ENCODE measurements at regions not wholly inside any gene's neighbourhood (a gene's known extent, or its start where the extent isn't known, plus 50 kb on each side); places are given as distances from the start of the nearest gene placed in this dataset.

GRCh38 chr5:61737301-61737963 is 405.4 kb downstream of the ZSWIM6 start:
- DNase-seq (ENCODE audit: low read depth in 3 of 3), result no peak

GRCh38 chr5:61737964-61738340 is 405.9 kb downstream of the ZSWIM6 start:
- no peak for DNase-seq (ENCODE audit: low read depth in 3 of 3)

DNA sequence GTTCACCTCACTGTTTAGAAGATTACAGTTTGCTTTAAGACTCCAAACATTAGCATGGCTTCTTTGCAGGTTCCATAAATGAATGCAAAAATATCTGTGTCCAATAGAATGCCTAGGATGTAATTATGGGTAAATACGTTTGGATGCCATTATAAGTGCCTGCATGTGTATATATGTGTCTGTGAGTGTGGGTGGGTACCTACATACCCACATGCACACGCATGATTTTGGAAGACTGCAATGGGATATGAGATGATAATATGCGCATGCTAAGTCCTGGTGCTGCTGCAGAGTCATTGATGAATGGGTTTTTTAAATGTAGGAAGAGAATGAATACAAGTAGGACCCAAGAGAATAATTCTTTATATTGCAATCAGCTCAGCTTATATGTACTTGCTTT is 406.4 kb downstream of the ZSWIM6 start:
- no peak for DNase-seq (ENCODE audit: low read depth in 3 of 3)

GRCh38 chr5:61744690-61745619 is 412.9 kb downstream of the ZSWIM6 start:
- DNase-seq (ENCODE audit: low read depth in 3 of 3), result no peak

GRCh38 chr5:61746831-61747575 is 414.9 kb downstream of the ZSWIM6 start:
- DNase-seq (ENCODE audit: low read depth in 3 of 3), result no peak

DNA sequence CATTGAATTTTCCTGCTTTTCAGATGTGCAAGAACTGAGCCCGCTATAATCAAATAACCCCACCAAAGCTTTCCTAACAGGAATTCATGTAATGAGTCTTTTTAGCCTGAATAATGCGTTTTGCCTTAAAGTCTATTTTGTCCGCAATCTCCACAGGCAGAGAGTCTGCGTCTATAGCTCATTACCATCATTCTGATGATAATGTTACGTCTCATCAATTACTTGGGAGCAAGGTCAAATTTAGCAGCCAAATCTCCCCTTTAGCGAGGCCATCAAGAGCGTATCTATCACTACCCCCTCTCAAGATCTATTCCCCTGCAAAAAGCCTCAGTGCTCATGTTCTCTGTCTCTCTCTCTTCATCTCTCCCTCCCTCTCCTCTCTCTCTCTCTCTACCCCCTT is 416.1 kb downstream of the ZSWIM6 start:
- DNase-seq (ENCODE audit: low read depth in 3 of 3), result no peak

DNA sequence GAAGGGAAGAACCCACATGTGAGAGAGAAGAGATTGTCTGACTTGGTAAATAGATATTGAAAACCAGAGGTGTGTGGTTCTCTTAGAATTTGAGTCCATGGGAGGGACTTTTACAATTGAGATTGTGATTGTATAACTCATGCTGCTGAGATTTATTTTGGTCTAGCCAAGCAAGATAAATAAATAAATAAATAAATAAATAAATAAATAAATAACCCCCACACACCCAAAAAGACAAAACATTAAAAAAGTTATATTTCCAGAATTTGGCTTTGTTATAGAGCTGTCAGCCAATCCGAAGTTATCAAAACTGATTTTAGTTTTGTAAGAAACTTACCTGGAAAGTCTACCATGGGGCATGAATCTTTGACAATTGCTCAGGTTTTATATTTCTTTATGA is 416.6 kb downstream of the ZSWIM6 start:
- no peak for DNase-seq (ENCODE audit: low read depth in 3 of 3)

- DNase-seq (ENCODE audit: low read depth in 3 of 3), result no peak
Measured at GRCh38 chr5:61752588-61752987, 420.5 kb downstream of the ZSWIM6 start.

DNA sequence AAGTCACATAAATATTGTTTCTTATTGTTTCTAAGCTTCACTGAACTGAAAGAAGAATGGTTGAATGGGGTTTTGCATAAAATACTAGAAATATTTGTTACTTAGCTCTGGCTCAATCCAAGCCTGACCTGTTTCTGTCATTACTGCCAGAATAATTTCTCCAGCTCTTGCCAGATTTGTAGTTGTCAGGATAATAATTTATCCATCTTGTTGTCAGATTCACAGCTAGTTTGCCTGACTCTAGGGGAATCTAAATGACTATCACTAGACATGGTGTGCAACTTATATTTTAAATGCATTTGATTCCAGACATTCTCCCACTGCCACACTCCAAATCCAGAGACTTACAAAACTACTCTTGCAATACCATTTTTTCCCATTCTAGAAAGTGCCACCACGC is 422.7 kb downstream of the ZSWIM6 start:
- no peak for DNase-seq (ENCODE audit: low read depth in 3 of 3)

DNA sequence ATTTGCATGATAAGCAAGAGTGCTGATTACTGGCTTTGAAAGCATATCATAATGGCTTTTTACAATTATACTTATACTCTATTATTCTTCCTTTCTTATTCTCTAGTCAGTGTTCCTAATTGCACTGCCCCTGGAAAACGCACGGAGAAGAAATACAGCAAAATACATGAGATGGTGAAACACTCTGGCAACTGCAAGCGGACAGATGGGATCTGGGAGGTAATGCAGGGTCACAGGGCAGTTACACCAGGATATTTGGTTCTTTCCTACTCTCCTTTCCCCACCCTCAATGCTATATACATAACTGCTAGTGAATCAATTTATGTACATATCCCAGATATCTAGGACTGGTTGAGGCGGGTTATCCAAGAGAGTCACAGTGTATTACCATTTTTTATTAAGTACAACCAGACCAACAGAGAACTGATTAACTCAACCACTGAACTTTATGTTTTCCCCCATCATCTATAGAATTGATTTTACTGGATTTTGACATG is 423.7 kb downstream of the ZSWIM6 start:
- DNase-seq (ENCODE audit: low read depth in 3 of 3), result no peak

GRCh38 chr5:61758711-61759110 is 426.7 kb downstream of the ZSWIM6 start:
- no peak for DNase-seq (ENCODE audit: low read depth in 3 of 3)

DNA sequence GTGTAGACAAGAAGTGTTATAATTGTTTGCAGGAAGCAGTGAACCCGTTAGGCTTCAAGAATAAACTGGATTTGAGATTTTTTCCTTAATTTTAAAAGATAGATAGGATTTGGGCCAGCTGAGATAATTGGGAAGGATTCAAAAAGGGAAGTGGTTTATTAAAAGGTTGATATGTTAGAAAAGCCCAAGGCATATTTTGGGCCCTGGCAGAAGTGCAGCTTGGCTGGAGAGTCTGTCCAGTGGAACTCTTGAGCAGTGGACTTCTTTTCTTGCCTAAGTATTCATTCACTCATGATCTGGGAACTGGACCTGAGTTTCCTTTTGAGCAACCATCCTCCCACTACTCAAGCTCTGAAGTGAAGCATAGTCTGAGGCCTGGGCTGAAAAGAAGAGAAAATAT is 433.4 kb downstream of the ZSWIM6 start:
- DNase-seq (ENCODE audit: low read depth in 3 of 3), result no peak

DNA sequence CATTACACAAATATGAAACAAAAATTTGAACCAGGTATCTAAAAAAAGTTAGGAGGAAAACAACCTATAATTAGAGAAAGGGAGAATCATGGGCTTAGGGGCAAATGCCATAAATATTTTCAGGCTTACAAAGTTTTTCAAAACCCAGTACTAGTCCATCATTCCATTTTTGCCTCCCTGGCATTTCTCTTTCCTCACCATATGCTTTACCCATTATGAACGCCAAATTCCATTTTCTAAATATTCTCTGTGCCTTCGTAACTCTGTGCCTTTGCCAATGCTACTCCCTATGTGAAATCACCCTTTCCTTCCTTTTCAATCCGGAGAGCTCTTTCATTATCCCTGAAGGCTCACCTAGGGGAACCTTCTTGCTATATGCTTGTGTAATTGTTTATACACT is 434.1 kb downstream of the ZSWIM6 start:
- no peak for DNase-seq (ENCODE audit: low read depth in 3 of 3)

DNA sequence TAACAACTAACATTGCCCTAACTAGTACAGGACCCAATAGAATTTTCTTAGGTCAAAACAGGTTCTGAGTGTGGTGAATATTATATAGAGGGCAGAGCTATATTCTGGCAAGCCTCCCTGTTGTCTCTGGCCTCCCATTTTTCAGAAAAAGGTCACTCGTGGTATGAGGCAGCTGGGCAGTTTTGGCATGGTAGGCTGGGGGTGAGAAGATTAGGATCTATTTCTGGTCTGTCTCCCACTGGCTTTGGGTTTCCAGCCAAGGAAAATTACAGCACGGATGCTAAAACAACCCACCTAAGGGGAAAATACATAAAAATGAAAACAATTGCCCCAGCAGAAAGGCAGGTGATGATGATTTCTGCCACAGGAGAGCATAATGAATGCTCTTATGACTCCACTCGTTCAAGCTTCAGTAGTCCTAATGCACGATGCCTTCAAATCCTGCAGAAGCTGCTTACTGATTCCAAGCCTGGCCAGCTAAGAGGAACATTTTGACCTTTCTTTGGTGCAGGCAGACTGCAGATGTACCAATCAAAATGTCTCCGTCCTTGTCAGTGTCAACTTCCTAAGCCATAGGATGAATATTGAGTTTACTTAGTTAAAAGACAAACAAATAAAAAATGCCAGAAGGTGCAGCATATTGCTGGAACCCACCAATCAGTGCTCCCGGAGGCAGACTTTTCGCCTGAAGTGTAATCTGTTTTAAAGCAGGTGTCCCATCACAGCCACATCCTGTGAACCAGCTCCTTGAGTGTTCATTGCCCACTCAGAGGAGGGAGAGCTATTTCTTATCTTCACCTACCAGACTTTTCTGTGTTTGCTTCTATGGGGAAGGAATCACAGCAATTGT is 435.4 kb downstream of the ZSWIM6 start:
- DNase-seq (ENCODE audit: low read depth in 3 of 3), result no peak

DNA sequence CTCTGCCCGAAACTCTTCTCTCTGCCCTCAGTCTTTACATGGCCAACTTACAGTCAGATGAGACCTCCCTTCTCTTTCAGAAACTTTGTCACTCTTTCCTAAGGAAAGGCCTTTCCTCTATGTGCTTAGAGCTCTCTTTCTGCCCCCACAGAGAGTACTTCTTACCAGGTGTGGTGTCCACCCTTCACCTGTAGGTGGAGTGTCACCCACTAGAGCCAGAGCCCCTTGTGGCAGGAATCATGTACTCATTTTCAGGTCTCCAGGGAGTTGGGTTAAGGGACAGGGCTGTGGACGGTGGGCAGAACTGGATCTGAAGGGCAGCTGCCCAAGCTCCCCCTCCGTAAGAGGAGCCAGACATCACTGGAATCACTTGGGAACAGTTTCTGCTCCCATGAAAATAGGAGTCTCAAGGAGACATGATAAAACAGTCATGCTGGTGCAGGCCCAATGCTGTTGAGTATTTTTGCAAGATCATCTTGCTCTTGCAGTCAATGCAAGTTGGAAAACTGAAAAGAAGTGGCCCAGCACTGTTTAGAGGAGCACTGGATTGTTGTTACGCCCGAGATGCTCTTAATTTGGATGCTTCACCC is 436.7 kb downstream of the ZSWIM6 start:
- no peak for DNase-seq (ENCODE audit: low read depth in 3 of 3)

DNA sequence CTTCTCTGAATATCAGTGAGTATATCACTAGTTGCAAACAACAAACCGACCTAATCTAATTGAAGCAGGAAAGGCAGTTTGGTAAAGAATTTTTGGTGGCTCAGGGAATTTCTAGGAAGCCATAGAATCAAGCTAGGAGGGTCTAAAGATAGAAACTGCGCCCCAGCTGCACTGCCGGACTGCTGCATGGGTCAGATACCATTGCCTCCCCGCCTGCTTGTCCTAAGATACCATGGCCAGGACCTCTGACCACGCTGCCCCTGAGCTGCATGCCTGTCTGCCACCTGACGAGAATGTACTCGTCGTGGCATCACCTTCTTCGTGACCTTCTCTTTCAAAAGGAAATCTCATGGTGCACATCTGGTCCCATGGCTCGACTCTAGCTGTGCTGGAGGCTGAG is 439.0 kb downstream of the ZSWIM6 start:
- no peak for DNase-seq (ENCODE audit: low read depth in 3 of 3)

GRCh38 chr5:61771808-61772207 is 439.8 kb downstream of the ZSWIM6 start:
- DNase-seq (ENCODE audit: low read depth in 3 of 3), result no peak

- DNase-seq (ENCODE audit: low read depth in 3 of 3), result no peak
Measured at GRCh38 chr5:61775901-61776300, 443.8 kb downstream of the ZSWIM6 start.

- DNase-seq (ENCODE audit: low read depth in 3 of 3), result no peak
Measured at GRCh38 chr5:61777292-61777691, 445.2 kb downstream of the ZSWIM6 start.

DNA sequence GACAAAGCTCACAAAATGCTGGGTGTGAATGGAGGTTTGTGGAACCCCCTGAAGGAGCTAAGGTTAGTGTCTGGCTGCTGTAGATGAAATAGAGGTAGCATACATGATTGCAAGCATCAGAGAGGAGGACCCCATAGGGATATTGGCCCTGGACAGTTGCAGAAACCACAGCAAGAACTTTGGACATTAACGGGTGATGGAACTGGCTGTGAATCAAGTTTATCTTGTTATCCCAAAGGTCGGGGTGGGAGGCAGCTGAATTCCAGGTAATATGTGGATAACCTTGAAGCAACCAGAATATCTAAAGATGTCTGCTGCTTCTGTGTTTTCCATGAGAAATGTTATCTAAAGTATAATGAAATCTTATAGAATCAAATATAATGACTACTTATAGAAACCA is 447.7 kb downstream of the ZSWIM6 start:
- DNase-seq (ENCODE audit: low read depth in 3 of 3), result no peak

DNA sequence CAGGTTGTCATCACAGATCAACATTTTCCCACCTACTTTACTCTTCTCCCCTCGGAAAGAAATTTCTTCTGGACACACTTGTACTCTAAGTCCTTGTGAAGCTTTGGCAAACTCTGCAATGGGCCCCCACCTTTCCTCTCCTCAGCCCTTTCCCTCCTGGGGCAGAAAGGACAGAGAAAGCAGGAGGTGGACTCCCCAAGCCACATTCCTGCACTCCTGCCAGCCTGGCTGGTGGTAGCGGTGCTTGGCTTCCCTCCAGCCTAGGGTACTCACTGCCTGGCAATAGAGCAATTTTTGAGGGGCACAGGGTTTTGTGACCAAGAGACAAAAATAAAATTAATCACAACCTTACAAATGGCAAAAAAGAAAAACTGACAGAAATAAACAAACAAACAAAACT is 451.4 kb downstream of the ZSWIM6 start:
- no peak for DNase-seq (ENCODE audit: low read depth in 3 of 3)

Data from stimulated activated CD4-positive, alpha-beta T cell treated with anti-CD3 and anti-CD28 coated beads, TNF-alpha, amount 100 ng/mL, for 48 hours (primary cell).